ENCODE measurements at regions not wholly inside any gene's neighbourhood (a gene's known extent, or its start where the extent isn't known, plus 50 kb on each side); places are given as distances from the start of the nearest gene placed in this dataset.

- H3K36me3 ChIP-seq (ENCODE audit: control insufficient read depth in 2 of 2, insufficient read depth in 2 of 2, low read length in 2 of 2): no peaks in the 10 kb centered on the region
- H3K9me3 ChIP-seq (ENCODE audit: control insufficient read depth in 2 of 2, low read length in 2 of 2): peaks cover 0 to 2% of the 10 kb centered on the region in 2 donors
- H3K27me3 ChIP-seq (ENCODE audit: control insufficient read depth in 2 of 2, insufficient read depth in 2 of 2, low read length in 2 of 2): no peaks in the 10 kb centered on the region
- H3K4me1 ChIP-seq (ENCODE audit: control insufficient read depth in 2 of 2, insufficient read depth in 2 of 2, low read length in 2 of 2): no peaks in the 10 kb centered on the region
- no peak overlapping the region for H3K27ac ChIP-seq (ENCODE audit: low read depth in 2 of 2, low read length in 2 of 2)
- H3K4me3 ChIP-seq (ENCODE audit: low read length in 2 of 2): no peak overlapping the region
- H3K9ac ChIP-seq (ENCODE audit: low read depth in 1 of 2, low read length in 2 of 2): no peak overlapping the region
Measured at GRCh38 chr4:188818300-188818699, 679.1 kb downstream of the TRIML1 start.

GRCh38 chr4:188819233-188819632 lies 680.0 kb downstream of the TRIML1 start:
- H3K27me3 ChIP-seq (ENCODE audit: control insufficient read depth in 2 of 2, insufficient read depth in 2 of 2, low read length in 2 of 2): no peaks in the 10 kb centered on the region

GRCh38 chr4:188821500-188821899 lies 682.3 kb downstream of the TRIML1 start:
- Histone ChIP-seq H3K9ac (ENCODE audit: low read depth in 1 of 2, low read length in 2 of 2) (no peak overlapping the region), H3K27ac (ENCODE audit: low read depth in 2 of 2, low read length in 2 of 2) (no peak overlapping the region), H3K9me3 (ENCODE audit: control insufficient read depth in 2 of 2, low read length in 2 of 2) (peaks cover 4 to 9% of the 10 kb centered on the region in 2 donors), H3K36me3 (ENCODE audit: control insufficient read depth in 2 of 2, insufficient read depth in 2 of 2, low read length in 2 of 2) (no peaks in the 10 kb centered on the region), H3K27me3 (ENCODE audit: control insufficient read depth in 2 of 2, insufficient read depth in 2 of 2, low read length in 2 of 2) (no peaks in the 10 kb centered on the region), H3K4me1 (ENCODE audit: control insufficient read depth in 2 of 2, insufficient read depth in 2 of 2, low read length in 2 of 2) (no peaks in the 10 kb centered on the region), H3K4me3 (ENCODE audit: low read length in 2 of 2) (no peak overlapping the region)

More at GRCh38 chr4:188819233-188819632, 680.0 kb downstream of the TRIML1 start:
- H3K9me3 ChIP-seq (ENCODE audit: control insufficient read depth in 2 of 2, low read length in 2 of 2): peaks cover 4 to 8% of the 10 kb centered on the region in 2 donors
- no peaks in the 10 kb centered on the region for H3K36me3 ChIP-seq (ENCODE audit: control insufficient read depth in 2 of 2, insufficient read depth in 2 of 2, low read length in 2 of 2)
- H3K4me3 ChIP-seq (ENCODE audit: low read length in 2 of 2): no peak overlapping the region
- H3K27ac ChIP-seq (ENCODE audit: low read depth in 2 of 2, low read length in 2 of 2): no peak overlapping the region
- H3K4me1 ChIP-seq (ENCODE audit: control insufficient read depth in 2 of 2, insufficient read depth in 2 of 2, low read length in 2 of 2): no peaks in the 10 kb centered on the region
- H3K9ac ChIP-seq (ENCODE audit: low read depth in 1 of 2, low read length in 2 of 2): no peak overlapping the region

GRCh38 chr4:188822698-188823097 lies 683.5 kb downstream of the TRIML1 start:
- peaks cover 4 to 9% of the 10 kb centered on the region in 2 donors for H3K9me3 ChIP-seq (ENCODE audit: control insufficient read depth in 2 of 2, low read length in 2 of 2)
- no peak overlapping the region for H3K9ac ChIP-seq (ENCODE audit: low read depth in 1 of 2, low read length in 2 of 2)
- no peak overlapping the region for H3K4me3 ChIP-seq (ENCODE audit: low read length in 2 of 2)
- no peaks in the 10 kb centered on the region for H3K4me1 ChIP-seq (ENCODE audit: control insufficient read depth in 2 of 2, insufficient read depth in 2 of 2, low read length in 2 of 2)
- no peaks in the 10 kb centered on the region for H3K27me3 ChIP-seq (ENCODE audit: control insufficient read depth in 2 of 2, insufficient read depth in 2 of 2, low read length in 2 of 2)
- no peaks in the 10 kb centered on the region for H3K36me3 ChIP-seq (ENCODE audit: control insufficient read depth in 2 of 2, insufficient read depth in 2 of 2, low read length in 2 of 2)
- no peak overlapping the region for H3K27ac ChIP-seq (ENCODE audit: low read depth in 2 of 2, low read length in 2 of 2)

- Histone ChIP-seq H3K36me3 (ENCODE audit: control insufficient read depth in 2 of 2, insufficient read depth in 2 of 2, low read length in 2 of 2) (no peaks in the 10 kb centered on the region), H3K9ac (ENCODE audit: low read depth in 1 of 2, low read length in 2 of 2) (no peak overlapping the region), H3K4me1 (ENCODE audit: control insufficient read depth in 2 of 2, insufficient read depth in 2 of 2, low read length in 2 of 2) (no peaks in the 10 kb centered on the region), H3K27ac (ENCODE audit: low read depth in 2 of 2, low read length in 2 of 2) (no peak overlapping the region), H3K4me3 (ENCODE audit: low read length in 2 of 2) (no peak overlapping the region), H3K9me3 (ENCODE audit: control insufficient read depth in 2 of 2, low read length in 2 of 2) (peaks cover 4 to 9% of the 10 kb centered on the region in 2 donors), H3K27me3 (ENCODE audit: control insufficient read depth in 2 of 2, insufficient read depth in 2 of 2, low read length in 2 of 2) (no peaks in the 10 kb centered on the region)
Measured at GRCh38 chr4:188824553-188824952, 685.3 kb downstream of the TRIML1 start.

GRCh38 chr4:188826393-188826792 lies 687.2 kb downstream of the TRIML1 start:
- Histone ChIP-seq H3K27me3 (ENCODE audit: control insufficient read depth in 2 of 2, insufficient read depth in 2 of 2, low read length in 2 of 2) (no peaks in the 10 kb centered on the region), H3K9me3 (ENCODE audit: control insufficient read depth in 2 of 2, low read length in 2 of 2) (peaks cover 4 to 9% of the 10 kb centered on the region in 2 donors), H3K9ac (ENCODE audit: low read depth in 1 of 2, low read length in 2 of 2) (no peak overlapping the region), H3K4me1 (ENCODE audit: control insufficient read depth in 2 of 2, insufficient read depth in 2 of 2, low read length in 2 of 2) (no peaks in the 10 kb centered on the region), H3K27ac (ENCODE audit: low read depth in 2 of 2, low read length in 2 of 2) (no peak overlapping the region), H3K36me3 (ENCODE audit: control insufficient read depth in 2 of 2, insufficient read depth in 2 of 2, low read length in 2 of 2) (no peaks in the 10 kb centered on the region), H3K4me3 (ENCODE audit: low read length in 2 of 2) (no peak overlapping the region)

- Histone ChIP-seq H3K36me3 (ENCODE audit: control insufficient read depth in 2 of 2, insufficient read depth in 2 of 2, low read length in 2 of 2) (no peaks in the 10 kb centered on the region), H3K4me1 (ENCODE audit: control insufficient read depth in 2 of 2, insufficient read depth in 2 of 2, low read length in 2 of 2) (no peaks in the 10 kb centered on the region), H3K27ac (ENCODE audit: low read depth in 2 of 2, low read length in 2 of 2) (no peak overlapping the region), H3K9ac (ENCODE audit: low read depth in 1 of 2, low read length in 2 of 2) (no peak overlapping the region), H3K27me3 (ENCODE audit: control insufficient read depth in 2 of 2, insufficient read depth in 2 of 2, low read length in 2 of 2) (no peaks in the 10 kb centered on the region), H3K4me3 (ENCODE audit: low read length in 2 of 2) (no peak overlapping the region), H3K9me3 (ENCODE audit: control insufficient read depth in 2 of 2, low read length in 2 of 2) (no peaks in the 10 kb centered on the region)
Measured at GRCh38 chr4:188839704-188840103, 700.5 kb downstream of the TRIML1 start.

GRCh38 chr4:188841523-188841922 lies 702.3 kb downstream of the TRIML1 start:
- Histone ChIP-seq H3K27me3 (ENCODE audit: control insufficient read depth in 2 of 2, insufficient read depth in 2 of 2, low read length in 2 of 2) (no peaks in the 10 kb centered on the region), H3K9ac (ENCODE audit: low read depth in 1 of 2, low read length in 2 of 2) (no peak overlapping the region), H3K4me1 (ENCODE audit: control insufficient read depth in 2 of 2, insufficient read depth in 2 of 2, low read length in 2 of 2) (no peaks in the 10 kb centered on the region), H3K4me3 (ENCODE audit: low read length in 2 of 2) (no peak overlapping the region), H3K36me3 (ENCODE audit: control insufficient read depth in 2 of 2, insufficient read depth in 2 of 2, low read length in 2 of 2) (no peaks in the 10 kb centered on the region), H3K27ac (ENCODE audit: low read depth in 2 of 2, low read length in 2 of 2) (no peak overlapping the region), H3K9me3 (ENCODE audit: control insufficient read depth in 2 of 2, low read length in 2 of 2) (no peaks in the 10 kb centered on the region)

- H3K36me3 ChIP-seq (ENCODE audit: control insufficient read depth in 2 of 2, insufficient read depth in 2 of 2, low read length in 2 of 2): no peaks in the 10 kb centered on the region
- H3K4me1 ChIP-seq (ENCODE audit: control insufficient read depth in 2 of 2, insufficient read depth in 2 of 2, low read length in 2 of 2): no peaks in the 10 kb centered on the region
- no peak overlapping the region for H3K4me3 ChIP-seq (ENCODE audit: low read length in 2 of 2)
- no peaks in the 10 kb centered on the region for H3K27me3 ChIP-seq (ENCODE audit: control insufficient read depth in 2 of 2, insufficient read depth in 2 of 2, low read length in 2 of 2)
- H3K9ac ChIP-seq (ENCODE audit: low read depth in 1 of 2, low read length in 2 of 2): no peak overlapping the region
- no peak overlapping the region for H3K27ac ChIP-seq (ENCODE audit: low read depth in 2 of 2, low read length in 2 of 2)
- H3K9me3 ChIP-seq (ENCODE audit: control insufficient read depth in 2 of 2, low read length in 2 of 2): no peaks in the 10 kb centered on the region
Measured at GRCh38 chr4:188854436-188854835, 715.2 kb downstream of the TRIML1 start.

GRCh38 chr4:188858696-188859095 lies 719.5 kb downstream of the TRIML1 start:
- Histone ChIP-seq H3K27ac (ENCODE audit: low read depth in 2 of 2, low read length in 2 of 2) (no peak overlapping the region), H3K36me3 (ENCODE audit: control insufficient read depth in 2 of 2, insufficient read depth in 2 of 2, low read length in 2 of 2) (no peaks in the 10 kb centered on the region), H3K4me3 (ENCODE audit: low read length in 2 of 2) (no peak overlapping the region), H3K9me3 (ENCODE audit: control insufficient read depth in 2 of 2, low read length in 2 of 2) (peaks cover 0 to 3% of the 10 kb centered on the region in 2 donors), H3K9ac (ENCODE audit: low read depth in 1 of 2, low read length in 2 of 2) (no peak overlapping the region), H3K4me1 (ENCODE audit: control insufficient read depth in 2 of 2, insufficient read depth in 2 of 2, low read length in 2 of 2) (no peaks in the 10 kb centered on the region), H3K27me3 (ENCODE audit: control insufficient read depth in 2 of 2, insufficient read depth in 2 of 2, low read length in 2 of 2) (no peaks in the 10 kb centered on the region)

- Histone ChIP-seq H3K36me3 (ENCODE audit: control insufficient read depth in 2 of 2, insufficient read depth in 2 of 2, low read length in 2 of 2) (no peaks in the 10 kb centered on the region), H3K27ac (ENCODE audit: low read depth in 2 of 2, low read length in 2 of 2) (no peak overlapping the region), H3K4me1 (ENCODE audit: control insufficient read depth in 2 of 2, insufficient read depth in 2 of 2, low read length in 2 of 2) (no peaks in the 10 kb centered on the region), H3K9me3 (ENCODE audit: control insufficient read depth in 2 of 2, low read length in 2 of 2) (peaks cover 3 to 5% of the 10 kb centered on the region in 2 donors), H3K9ac (ENCODE audit: low read depth in 1 of 2, low read length in 2 of 2) (no peak overlapping the region), H3K27me3 (ENCODE audit: control insufficient read depth in 2 of 2, insufficient read depth in 2 of 2, low read length in 2 of 2) (no peaks in the 10 kb centered on the region), H3K4me3 (ENCODE audit: low read length in 2 of 2) (no peak overlapping the region)
Measured at GRCh38 chr4:188864741-188865140, 725.5 kb downstream of the TRIML1 start.

Data from mucosa of rectum (tissue), 2 donors.